Mesothelial cell of epicardium (in vitro differentiated cells): ENCODE measurements at regions not wholly inside any gene's neighbourhood (a gene's known extent, or its start where the extent isn't known, plus 50 kb on each side); places are given as distances from the start of the nearest gene placed in this dataset.

Source experiments
- DNase-seq, 2 experiments: peaks; one replicate each; pipeline ENCODE4 v3.0.0; 2021; ENCODE audit warnings: low spot score in 2 of 2; ENCODE audit not compliant: unreplicated experiment in 2 of 2
- H3K27ac Mint-ChIP-seq: 2 replicates; pipeline ENCODE4 v1.8.0; 2021; ENCODE audit warnings: mixed read lengths
- H3K27me3 Mint-ChIP-seq: 2 replicates; pipeline ENCODE4 v1.8.0; 2021; ENCODE audit warnings: low read depth, mixed read lengths
- H3K36me3 Mint-ChIP-seq: 2 replicates; pipeline ENCODE4 v1.8.0; 2021; ENCODE audit warnings: mixed read lengths
- H3K4me1 Mint-ChIP-seq: 2 replicates; pipeline ENCODE4 v1.8.0; 2021; ENCODE audit warnings: mixed read lengths
- H3K4me3 Mint-ChIP-seq: 2 replicates; pipeline ENCODE4 v1.8.0; 2021; ENCODE audit warnings: mild to moderate bottlenecking, moderate library complexity, mixed read lengths
- H3K9me3 Mint-ChIP-seq: 2 replicates; pipeline ENCODE4 v1.8.0; 2021; ENCODE audit warnings: mixed read lengths
- TF ChIP-seq, protein P1 (sequence below): fragments of 200-600 bp; sonication (generic); IDR thresholded peaks from one replicate; pipeline ENCODE4 v1.5.0; 2021; ENCODE audit warnings: antibody characterized with exemption; ENCODE audit not compliant: unreplicated experiment

GRCh38 chr4:35793766-35794165 is 450.5 kb downstream of the ARAP2 start:
- Mint-ChIP-seq H3K36me3 (peaks cover 10% of the 10 kb centered on the region), H3K9me3 (peaks cover 46% of the 10 kb centered on the region), H3K27ac (peak overlapping the region; percentile 11), H3K4me3 (no peak overlapping the region), H3K4me1 (no peaks in the 10 kb centered on the region), H3K27me3 (no peaks in the 10 kb centered on the region)
- TF ChIP-seq, protein P1, sequence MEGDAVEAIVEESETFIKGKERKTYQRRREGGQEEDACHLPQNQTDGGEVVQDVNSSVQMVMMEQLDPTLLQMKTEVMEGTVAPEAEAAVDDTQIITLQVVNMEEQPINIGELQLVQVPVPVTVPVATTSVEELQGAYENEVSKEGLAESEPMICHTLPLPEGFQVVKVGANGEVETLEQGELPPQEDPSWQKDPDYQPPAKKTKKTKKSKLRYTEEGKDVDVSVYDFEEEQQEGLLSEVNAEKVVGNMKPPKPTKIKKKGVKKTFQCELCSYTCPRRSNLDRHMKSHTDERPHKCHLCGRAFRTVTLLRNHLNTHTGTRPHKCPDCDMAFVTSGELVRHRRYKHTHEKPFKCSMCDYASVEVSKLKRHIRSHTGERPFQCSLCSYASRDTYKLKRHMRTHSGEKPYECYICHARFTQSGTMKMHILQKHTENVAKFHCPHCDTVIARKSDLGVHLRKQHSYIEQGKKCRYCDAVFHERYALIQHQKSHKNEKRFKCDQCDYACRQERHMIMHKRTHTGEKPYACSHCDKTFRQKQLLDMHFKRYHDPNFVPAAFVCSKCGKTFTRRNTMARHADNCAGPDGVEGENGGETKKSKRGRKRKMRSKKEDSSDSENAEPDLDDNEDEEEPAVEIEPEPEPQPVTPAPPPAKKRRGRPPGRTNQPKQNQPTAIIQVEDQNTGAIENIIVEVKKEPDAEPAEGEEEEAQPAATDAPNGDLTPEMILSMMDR, result no peak
- DNase-seq, result no peak

GRCh38 chr4:35800669-35801068 is 443.6 kb downstream of the ARAP2 start:
- Mint-ChIP-seq H3K27me3 (no peaks in the 10 kb centered on the region), H3K36me3 (peaks cover 10% of the 10 kb centered on the region), H3K4me3 (no peak overlapping the region), H3K27ac (no peak overlapping the region), H3K9me3 (peaks cover 41% of the 10 kb centered on the region), H3K4me1 (peaks cover 14% of the 10 kb centered on the region)
- TF ChIP-seq, protein P1, result no peak
- DNase-seq, result no peak

DNA sequence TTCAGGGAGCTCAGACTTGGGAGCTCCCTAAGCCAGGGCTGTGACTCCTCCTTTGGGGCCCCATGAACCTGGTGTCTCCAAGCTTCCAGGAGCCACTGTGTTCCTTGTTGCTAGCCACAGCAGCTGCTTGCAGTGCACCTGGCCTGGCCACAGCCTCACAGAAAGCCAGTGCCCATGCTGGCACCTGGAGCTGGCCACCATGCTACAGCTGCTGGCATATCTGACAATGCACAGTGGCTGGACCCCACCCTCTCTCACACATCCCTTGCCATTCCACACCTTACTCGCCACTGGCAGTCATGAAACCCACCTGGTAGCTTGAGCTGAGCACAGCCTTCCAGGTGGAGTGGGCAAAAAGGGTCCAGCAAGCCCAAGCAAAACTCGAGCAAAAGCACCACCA is 441.7 kb downstream of the ARAP2 start:
- H3K36me3 Mint-ChIP-seq, result no peaks in the 10 kb centered on the region
- H3K4me3 Mint-ChIP-seq, result no peak overlapping the region
- peaks cover 22% of the 10 kb centered on the region for H3K9me3 Mint-ChIP-seq
- H3K4me1 Mint-ChIP-seq, result peaks cover 16% of the 10 kb centered on the region
- no peaks in the 10 kb centered on the region for H3K27me3 Mint-ChIP-seq
- no peak overlapping the region for H3K27ac Mint-ChIP-seq
- no peak for DNase-seq
- TF ChIP-seq, protein P1, result no peak

DNA sequence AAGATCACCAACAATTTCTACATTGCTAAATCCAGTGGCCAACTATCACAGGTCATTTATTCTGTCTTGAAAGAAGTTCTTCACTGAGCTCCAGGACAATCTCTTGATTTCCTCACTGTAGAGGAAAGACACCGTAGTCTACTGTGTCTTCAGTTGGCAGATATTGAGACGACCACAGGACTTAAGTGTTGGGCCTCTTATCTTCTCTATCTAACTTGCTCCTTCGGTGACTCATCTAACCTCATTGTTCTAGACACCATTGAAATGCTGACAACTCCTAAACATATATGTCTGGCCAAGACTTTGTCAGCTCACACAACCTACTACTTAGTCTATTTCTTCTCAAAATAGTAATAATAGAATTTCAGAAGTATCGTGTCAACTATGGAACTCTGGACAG is 425.8 kb downstream of the ARAP2 start:
- TF ChIP-seq, protein P1, result no peak
- Mint-ChIP-seq H3K9me3 (peaks cover 13% of the 10 kb centered on the region), H3K27ac (no peak overlapping the region), H3K27me3 (no peaks in the 10 kb centered on the region), H3K4me1 (peaks cover 8% of the 10 kb centered on the region), H3K36me3 (no peaks in the 10 kb centered on the region), H3K4me3 (no peak overlapping the region)
- no peak for DNase-seq

DNA sequence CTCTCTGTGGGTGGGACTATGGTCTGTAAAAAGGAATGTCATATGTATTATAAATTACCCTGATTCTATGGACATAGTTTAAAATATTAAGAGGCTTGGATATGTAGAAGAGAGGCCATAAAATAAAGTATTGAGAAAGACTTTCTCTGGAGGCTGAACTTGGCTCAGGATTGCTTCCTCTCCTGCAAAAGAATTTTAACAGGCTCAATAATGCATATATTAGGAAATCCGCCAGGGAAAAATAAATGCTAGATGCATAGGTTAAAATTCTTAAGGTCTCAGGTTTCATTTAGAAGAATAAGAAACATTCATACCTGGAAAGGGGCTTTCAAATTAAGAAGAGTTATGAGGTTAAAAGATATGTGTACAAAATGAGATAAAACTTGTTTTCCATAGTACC is 424.3 kb downstream of the ARAP2 start:
- peaks cover 6% of the 10 kb centered on the region for H3K4me1 Mint-ChIP-seq
- H3K36me3 Mint-ChIP-seq, result no peaks in the 10 kb centered on the region
- peaks cover 13% of the 10 kb centered on the region for H3K9me3 Mint-ChIP-seq
- H3K27ac Mint-ChIP-seq, result peak overlapping the region; percentile 26
- H3K27me3 Mint-ChIP-seq, result no peaks in the 10 kb centered on the region
- no peak overlapping the region for H3K4me3 Mint-ChIP-seq
- DNase-seq, result no peak
- TF ChIP-seq, protein P1, result no peak

GRCh38 chr4:35824231-35824630 is 420.1 kb downstream of the ARAP2 start:
- no peaks in the 10 kb centered on the region for H3K27me3 Mint-ChIP-seq
- no peaks in the 10 kb centered on the region for H3K36me3 Mint-ChIP-seq
- H3K9me3 Mint-ChIP-seq, result peaks cover 4% of the 10 kb centered on the region
- no peak for DNase-seq
- peaks cover 6% of the 10 kb centered on the region for H3K4me1 Mint-ChIP-seq
- TF ChIP-seq, protein P1, result no peak
- H3K27ac Mint-ChIP-seq, result no peak overlapping the region
- H3K4me3 Mint-ChIP-seq, result no peak overlapping the region
